Pons (tissue), 1 donor: ENCODE measurements at regions not wholly inside any gene's neighbourhood (a gene's known extent, or its start where the extent isn't known, plus 50 kb on each side); places are given as distances from the start of the nearest gene placed in this dataset.
A peak's percentile ranks its signal among the peaks of the same experiment; 100 is the strongest.

Source experiments
- DNase-seq: peaks from one replicate; pipeline ENCODE4 v3.0.0-alpha.2; 2016; ENCODE audit warnings: low spot score

GRCh38 chr13:106297283-106297682, 238.2 kb downstream of the EFNB2 start:
- no peak for DNase-seq

DNA sequence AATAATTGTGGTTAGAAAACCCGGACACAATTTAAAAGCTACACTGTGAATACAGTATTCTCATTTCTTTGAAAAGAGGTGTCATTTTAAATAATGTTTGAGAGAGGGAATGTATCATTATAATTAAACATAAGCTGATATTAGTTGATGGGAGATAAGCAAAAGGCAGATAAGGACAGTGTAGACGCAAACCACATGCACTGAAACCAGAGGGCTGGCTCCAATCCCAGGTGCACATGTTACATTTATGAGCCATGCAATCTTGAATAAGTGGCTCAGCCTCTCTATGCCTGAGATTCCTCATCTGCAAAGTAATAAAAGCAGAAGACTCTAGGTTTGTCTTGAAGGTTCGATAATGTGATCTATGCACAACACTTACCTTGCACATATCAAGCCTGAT, 238.7 kb downstream of the EFNB2 start:
- DNase-seq, result no peak

DNA sequence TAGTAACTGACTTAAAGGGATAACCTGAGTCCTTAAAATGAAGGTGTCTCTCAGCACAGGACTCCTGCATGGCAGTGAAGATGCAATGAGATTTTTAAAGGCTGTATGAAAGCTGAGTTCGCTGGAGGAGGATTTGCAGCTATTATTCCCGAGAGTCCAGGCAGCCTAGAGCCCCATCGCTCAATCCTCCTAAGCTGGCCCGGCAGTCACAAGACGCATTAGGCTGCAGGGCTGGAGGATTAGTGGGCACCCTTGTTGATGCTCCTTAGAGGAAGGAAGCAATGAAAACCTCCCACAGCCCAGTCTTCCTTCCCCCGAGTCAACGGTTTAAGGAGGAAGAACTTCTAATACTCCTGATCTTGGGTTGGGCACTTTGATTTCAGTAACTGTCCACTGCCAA, 239.5 kb downstream of the EFNB2 start:
- DNase-seq, result no peak

DNA sequence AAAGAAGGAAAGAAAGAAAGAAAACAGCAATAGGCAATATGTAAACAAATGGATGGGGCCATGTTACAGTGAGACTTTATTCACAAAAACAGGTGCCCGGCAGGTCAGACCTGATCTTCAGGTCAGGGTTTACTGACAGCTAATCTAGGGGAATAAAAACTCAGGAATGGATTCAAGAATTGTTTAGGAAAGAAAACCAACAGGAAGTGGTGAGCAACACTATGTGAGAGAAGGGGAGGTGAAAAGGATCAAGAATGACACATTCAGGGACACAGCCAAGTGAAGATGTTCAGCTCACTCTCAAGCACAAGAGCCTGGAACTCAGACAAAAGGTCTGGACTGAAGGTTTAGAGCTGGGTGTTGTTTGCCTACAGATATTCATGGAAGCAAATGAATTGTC, 244.5 kb downstream of the EFNB2 start:
- DNase-seq, result no peak

- DNase-seq, result no peak
Measured at GRCh38 chr13:106287351-106287750, 248.1 kb downstream of the EFNB2 start.

- peak; percentile 3 for DNase-seq
Measured at GRCh38 chr13:106286811-106287210, 248.7 kb downstream of the EFNB2 start.

DNA sequence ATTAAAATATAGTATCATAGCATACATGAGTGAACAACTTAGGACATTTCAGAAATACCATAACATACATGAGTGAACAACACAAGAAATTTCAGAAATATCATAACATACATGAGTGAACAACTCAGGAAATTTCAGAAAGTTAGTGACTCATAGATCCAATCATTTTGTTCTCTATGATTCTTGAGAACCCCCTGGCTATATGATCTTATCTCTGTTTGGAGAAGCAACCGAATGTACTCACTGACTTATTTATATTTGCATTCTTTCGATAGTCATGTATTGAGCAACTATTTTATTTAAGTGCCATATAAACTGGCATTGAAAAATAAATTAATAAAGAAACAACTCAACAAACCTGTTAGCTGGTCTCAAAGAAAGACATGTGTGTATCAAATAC, 251.1 kb downstream of the EFNB2 start:
- DNase-seq, result no peak

- no peak for DNase-seq
Measured at GRCh38 chr13:106281426-106281825, 254.0 kb downstream of the EFNB2 start.

DNA sequence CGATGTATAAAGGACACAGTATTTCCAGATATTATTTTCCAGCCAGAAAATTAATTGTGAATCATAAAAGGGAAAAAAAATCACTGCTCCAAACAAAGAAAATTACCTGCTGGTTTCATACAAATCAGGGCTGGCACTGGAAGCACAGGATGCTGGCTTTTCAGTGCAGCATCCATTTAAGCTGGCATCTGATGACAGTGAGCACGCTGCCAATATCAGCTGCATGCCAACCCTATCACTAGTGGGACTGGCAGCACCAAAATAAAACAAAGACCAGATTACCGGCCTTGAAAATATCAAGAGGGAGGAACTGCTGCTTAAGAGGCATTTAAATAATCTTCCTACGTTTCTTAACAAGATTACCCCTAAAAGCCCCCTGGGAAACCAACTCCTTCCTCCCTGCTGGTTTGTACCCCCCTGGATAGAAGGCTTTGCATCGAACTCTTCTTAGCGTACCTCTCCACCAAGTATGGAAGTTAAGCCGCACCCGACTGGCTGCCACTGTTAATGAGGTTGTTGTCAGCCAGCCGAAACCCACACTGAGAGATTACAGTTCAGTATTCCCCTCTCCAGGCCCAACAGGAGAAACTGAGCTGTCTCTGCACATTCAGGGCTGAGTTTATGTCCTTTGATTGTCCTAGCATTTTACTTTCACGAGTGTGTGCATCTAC, 257.8 kb downstream of the EFNB2 start:
- DNase-seq, result peak; percentile 6

GRCh38 chr13:106276876-106277275, 258.6 kb downstream of the EFNB2 start:
- no peak for DNase-seq

DNA sequence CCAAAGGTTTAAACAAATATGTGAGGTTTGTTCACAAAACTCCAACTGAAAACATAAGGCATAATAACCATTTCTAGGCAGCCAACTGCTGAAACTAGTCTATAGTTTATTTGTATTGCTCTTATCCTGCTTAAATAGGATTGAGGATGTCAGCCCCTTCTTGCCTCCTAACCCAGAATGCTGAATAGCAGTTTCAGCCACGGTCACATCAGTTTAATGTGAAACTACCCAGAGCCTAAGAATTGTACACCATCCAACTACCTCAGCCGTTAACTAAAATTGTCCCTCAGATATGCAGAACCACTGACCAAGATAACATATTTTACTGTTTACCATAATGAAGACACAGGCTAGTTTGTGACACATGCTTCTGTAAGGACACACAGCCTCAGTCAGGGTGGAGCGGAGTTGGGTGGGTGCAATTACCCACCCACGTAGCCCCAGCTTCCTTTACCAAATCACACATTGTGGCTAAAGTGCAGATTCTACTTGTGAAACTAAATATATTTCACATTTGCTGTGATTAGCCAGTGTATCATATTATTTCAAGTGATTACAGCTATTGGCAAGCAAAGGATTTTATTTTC, 259.9 kb downstream of the EFNB2 start:
- DNase-seq, result no peak

DNA sequence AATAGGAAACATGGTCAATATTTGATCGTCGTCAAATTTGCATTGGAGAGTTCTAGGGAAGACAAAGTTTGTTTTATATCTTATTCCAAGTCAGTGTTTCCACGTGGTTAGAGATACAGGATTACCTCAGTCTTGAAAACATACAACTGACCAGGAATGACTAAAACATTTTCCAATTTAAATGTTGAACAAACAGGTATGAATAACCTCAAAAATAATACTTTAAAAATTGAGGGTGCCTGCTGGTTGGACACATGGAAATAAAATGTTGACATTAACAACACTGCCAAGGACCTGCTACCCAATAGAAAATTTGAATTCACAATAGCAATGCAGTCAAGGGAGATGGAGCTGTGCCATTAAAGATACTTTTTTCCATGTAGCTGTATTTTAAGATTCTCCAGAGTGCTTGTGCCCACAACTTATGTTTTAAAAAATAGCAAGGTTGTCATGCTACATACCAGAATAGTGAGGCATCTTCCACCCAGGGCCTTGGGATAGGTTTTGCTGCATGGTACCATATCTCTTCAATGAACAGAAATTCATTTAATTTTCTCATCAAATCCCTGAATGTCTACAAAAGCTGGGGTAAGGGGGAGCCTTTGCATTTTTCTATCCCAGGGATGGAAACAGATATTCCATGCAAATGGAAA, 260.8 kb downstream of the EFNB2 start:
- no peak for DNase-seq

DNA sequence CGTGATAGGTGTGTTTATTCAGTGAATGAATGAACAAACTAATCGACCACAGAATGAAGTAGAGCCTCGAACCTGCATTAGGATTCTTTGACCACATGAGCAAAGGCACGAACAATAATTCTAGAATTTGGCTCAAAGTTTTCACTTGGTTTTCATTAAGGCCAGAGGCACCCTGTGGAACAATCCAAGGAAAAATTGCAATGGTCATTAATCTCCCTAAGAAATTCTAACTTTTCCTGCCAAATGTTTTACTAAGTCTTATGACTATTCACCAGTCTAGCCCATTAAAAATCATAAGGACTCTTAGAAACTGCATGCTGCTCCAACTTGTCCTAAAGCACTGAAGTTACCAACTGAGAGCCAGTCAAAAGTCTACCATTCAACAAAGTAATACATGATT, 271.7 kb downstream of the EFNB2 start:
- no peak for DNase-seq

GRCh38 chr13:106262886-106263285, 272.6 kb downstream of the EFNB2 start:
- DNase-seq, result no peak

GRCh38 chr13:106261450-106261849, 274.0 kb downstream of the EFNB2 start:
- DNase-seq, result no peak

- DNase-seq, result no peak
Measured at GRCh38 chr13:106260352-106260751, 275.1 kb downstream of the EFNB2 start.

DNA sequence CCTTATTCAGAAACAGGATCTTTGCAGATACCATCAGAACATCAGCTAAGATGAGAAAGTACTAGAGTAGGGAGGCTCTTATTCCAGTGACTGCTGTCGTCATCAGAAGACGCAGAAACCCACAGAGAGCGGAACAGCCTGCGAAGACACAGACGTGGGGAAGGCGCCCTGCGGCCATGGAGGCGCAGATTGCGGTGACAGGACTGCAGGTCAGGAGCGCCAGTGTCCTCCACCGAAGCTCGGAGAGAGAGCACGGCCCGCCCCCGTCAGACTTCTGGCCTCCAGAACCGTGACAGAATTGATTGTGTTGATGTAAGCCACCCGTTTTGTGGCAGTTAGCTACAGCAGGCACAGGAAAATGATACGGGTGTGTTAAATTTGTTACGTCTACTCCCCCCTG, 275.5 kb downstream of the EFNB2 start:
- DNase-seq, result no peak

DNA sequence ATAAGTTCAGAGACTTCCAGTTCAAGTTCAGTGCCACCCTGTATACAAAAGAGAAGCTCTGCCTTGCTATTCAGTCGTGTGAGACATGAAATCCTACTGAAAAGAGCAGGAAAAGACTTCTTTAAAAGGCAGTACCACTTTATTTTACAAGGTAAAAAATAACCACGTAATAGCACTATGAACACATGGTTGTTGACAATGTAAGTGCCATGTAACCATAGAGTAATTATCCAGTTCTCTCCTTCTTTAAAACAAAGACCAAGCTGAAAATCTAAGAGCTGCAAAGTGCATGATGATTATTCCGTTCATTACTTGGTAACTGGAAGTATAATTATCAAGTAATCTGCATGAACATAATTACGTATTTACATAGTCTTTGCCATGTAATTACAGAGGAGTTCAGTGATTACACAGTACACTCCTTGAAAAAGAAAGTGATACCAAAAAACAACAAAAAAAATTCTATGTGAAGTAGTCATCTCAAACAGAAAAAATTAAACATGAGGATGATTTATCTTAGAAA, 288.7 kb downstream of the EFNB2 start:
- no peak for DNase-seq

DNA sequence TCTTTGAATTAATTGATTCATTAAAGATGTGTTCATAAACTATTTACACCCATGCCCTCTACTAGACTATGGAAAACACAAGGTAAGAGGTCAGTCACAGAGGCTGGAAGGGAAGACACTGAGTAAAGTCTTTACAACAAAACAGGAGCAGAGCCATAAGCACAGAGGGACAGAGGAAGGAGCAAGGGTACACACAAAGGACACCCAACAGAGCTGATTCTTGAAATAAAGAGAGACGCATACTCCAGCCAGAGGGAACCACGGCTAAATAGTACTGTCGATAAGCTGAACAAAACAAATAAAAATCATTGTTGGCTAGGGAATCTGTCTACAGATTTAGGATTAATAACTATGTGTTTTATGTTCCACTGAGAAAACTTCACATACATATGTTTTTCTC, 289.2 kb downstream of the EFNB2 start:
- no peak for DNase-seq

- DNase-seq, result no peak
Measured at GRCh38 chr13:106243011-106243565, 292.4 kb downstream of the EFNB2 start.

- no peak for DNase-seq
Measured at GRCh38 chr13:106241974-106242953, 293.2 kb downstream of the EFNB2 start.

- no peak for DNase-seq
Measured at GRCh38 chr13:106238690-106239089, 296.8 kb downstream of the EFNB2 start.
